Spinal cord (tissue), 9 donors: ENCODE measurements at regions not wholly inside any gene's neighbourhood (a gene's known extent, or its start where the extent isn't known, plus 50 kb on each side); places are given as distances from the start of the nearest gene placed in this dataset.
A peak's percentile ranks its signal among the peaks of the same experiment; 100 is the strongest.

Experiments
- DNase-seq, 6 donors: peaks; one replicate each; pipeline versions ENCODE4 v3.0.0 to v3.0.0-alpha.2; 2013 to 2015; ENCODE audit warnings: low spot score in 6 of 6, low read depth in 4 of 6
- H3K27ac ChIP-seq: one replicate; pipeline ENCODE4 v1.5.1; 2013; ENCODE audit warnings: low read depth, low read length, control low read depth
- H3K27me3 ChIP-seq: one replicate; pipeline ENCODE4 v1.6.1; 2013; ENCODE audit warnings: low read length; ENCODE audit not compliant: control insufficient read depth, insufficient read depth
- H3K36me3 ChIP-seq: one replicate; pipeline ENCODE4 v1.6.1; 2013; ENCODE audit warnings: low read length; ENCODE audit not compliant: control insufficient read depth, insufficient read depth
- H3K4me1 ChIP-seq: one replicate; pipeline ENCODE4 v1.6.1; 2013; ENCODE audit warnings: low read length; ENCODE audit not compliant: control insufficient read depth, insufficient read depth
- H3K4me3 ChIP-seq: one replicate; pipeline ENCODE4 v1.5.1; 2013; ENCODE audit warnings: low read depth, low read length, control low read depth
- H3K9me3 ChIP-seq: one replicate; pipeline ENCODE4 v1.6.1; 2013; ENCODE audit warnings: low read length; ENCODE audit not compliant: control insufficient read depth, insufficient read depth
- WGBS: methylation state at CpG from one replicate; pipeline ENCODE4 v1.1.5; 2013; ENCODE audit warnings: missing lambda C conversion rate; ENCODE audit not compliant: insufficient coverage; 5-methylcytosine and 5-hydroxymethylcytosine counted together
- donor health status: healthy.

DNA sequence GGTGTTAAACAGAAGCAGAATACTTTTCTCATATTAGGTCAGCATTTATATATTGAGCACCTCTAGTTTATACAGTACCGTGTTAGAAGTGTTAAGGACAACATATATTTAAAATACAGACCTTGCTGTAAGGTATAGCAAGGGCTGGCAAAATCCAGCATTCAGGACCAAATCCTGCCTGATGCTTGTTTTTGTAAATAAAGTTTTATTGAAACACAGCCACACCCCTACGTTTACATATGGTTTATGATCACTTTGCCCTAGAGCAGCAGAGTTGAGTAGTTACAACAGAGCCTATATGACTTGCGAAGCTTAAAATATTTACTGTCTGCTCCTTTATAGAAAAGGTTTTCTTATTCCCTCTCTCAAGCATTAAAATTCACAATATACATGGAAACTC is 877.3 kb downstream of the MCTP2 start:
- no CpG with 5 or more reads among the region's 3 CpGs for WGBS
- Histone ChIP-seq H3K36me3 (no peaks in the 10 kb centered on the region), H3K27me3 (no peaks in the 10 kb centered on the region), H3K9me3 (no peaks in the 10 kb centered on the region), H3K27ac (no peak overlapping the region), H3K4me1 (no peaks in the 10 kb centered on the region), H3K4me3 (no peak overlapping the region)
- no peak for DNase-seq

DNA sequence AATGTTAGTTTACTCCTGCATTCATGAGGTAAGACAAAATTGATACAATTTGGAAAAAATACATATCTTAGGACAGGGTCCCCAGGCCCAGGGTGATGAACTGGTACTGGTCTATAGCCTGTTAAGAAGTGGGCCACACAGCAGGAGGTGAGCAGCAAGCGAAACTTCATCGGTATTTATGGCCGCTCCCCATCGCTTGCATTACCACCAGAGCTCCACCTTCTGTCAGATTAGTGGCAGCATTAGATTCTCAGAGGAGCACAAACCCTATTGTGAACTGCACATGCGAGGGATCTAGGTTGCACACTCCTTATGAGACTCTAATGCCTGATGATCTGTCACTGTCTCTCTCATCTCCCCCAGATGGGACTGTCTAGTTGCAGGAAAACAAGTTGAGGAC is 880.6 kb downstream of the MCTP2 start:
- Histone ChIP-seq H3K27ac (no peak overlapping the region), H3K36me3 (no peaks in the 10 kb centered on the region), H3K27me3 (no peaks in the 10 kb centered on the region), H3K9me3 (no peaks in the 10 kb centered on the region), H3K4me3 (no peak overlapping the region), H3K4me1 (no peaks in the 10 kb centered on the region)
- 100% methylated on average over 4 of the region's 5 CpGs for WGBS
- DNase-seq, result no peak

DNA sequence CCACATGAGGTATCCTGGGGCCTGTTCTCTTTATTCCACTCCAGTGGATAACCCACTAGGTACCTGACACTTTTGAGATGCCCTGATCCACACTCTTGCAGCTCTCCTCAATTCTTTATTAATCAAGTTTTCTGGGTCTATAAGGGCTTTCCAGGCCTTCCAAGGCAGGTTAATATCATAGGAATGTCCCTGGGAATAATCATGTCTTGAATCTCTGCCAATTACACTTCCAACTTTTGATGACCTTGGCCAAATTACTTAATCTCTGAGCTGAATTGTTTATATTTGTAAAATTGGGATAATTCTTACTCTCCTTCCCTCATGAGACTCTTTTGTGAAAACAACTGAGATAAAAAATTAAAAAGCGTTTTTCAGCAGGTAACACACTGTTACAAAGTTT is 881.7 kb downstream of the MCTP2 start:
- H3K27ac ChIP-seq, result no peak overlapping the region
- H3K36me3 ChIP-seq, result no peaks in the 10 kb centered on the region
- H3K27me3 ChIP-seq, result no peaks in the 10 kb centered on the region
- no peaks in the 10 kb centered on the region for H3K4me1 ChIP-seq
- no peaks in the 10 kb centered on the region for H3K9me3 ChIP-seq
- WGBS, result no CpG with 5 or more reads among the region's 1 CpG
- H3K4me3 ChIP-seq, result no peak overlapping the region
- no peak for DNase-seq

DNA sequence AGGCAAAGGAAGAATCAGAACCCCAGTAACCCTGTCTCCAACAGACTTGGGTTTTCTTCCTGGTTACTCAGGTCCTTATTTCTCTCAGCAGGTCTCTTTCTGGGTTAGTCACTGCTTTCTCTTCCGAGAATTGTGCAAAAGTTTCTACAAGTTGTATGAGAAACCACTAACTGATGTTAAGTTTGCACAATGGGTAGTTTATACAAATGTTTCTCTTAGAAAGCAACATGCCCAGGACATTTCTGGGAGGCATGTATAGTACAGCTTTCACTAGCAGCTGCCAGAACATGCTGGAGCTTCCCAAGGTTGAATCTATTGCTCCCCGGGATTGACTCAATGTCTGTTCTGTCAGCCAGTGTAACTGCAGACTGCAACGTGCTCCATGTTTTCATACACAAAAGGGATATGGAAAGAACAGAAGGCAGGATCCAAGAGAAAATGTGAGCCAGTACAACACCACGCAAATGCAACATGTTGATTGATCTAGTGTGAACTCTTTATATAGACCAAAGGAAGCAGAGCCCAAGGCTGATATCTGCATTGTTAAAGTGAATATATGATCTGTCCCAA is 887.8 kb downstream of the MCTP2 start:
- H3K4me1 ChIP-seq, result no peaks in the 10 kb centered on the region
- H3K27ac ChIP-seq, result no peak overlapping the region
- no peak overlapping the region for H3K4me3 ChIP-seq
- peak in 1 of 6 donors; percentile 55 for DNase-seq
- 65% methylated on average over 2 of the region's 4 CpGs for WGBS
- H3K27me3 ChIP-seq, result no peaks in the 10 kb centered on the region
- H3K9me3 ChIP-seq, result no peaks in the 10 kb centered on the region
- no peaks in the 10 kb centered on the region for H3K36me3 ChIP-seq

DNA sequence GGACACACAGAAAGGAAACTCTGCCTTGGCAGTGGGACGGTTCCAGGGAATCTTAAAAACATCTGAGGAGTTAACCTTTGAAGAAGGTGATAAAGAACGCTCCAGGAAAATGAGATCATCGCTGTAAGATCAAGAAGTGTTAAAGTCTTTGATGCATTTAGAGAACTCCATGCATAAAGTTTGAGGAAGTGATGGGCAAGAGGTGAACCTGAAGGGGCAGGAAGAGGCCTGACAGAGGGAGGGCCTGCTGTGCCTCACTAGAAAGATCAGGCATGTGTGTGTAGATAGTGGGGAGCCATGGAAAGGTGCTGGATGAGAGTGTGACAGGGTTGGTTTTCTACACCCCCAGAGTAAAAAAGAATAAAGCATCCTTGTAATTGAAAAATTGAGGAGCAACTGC is 889.2 kb downstream of the MCTP2 start:
- Histone ChIP-seq H3K36me3 (no peaks in the 10 kb centered on the region), H3K4me3 (no peak overlapping the region), H3K27me3 (no peaks in the 10 kb centered on the region), H3K4me1 (no peaks in the 10 kb centered on the region), H3K27ac (no peak overlapping the region), H3K9me3 (no peaks in the 10 kb centered on the region)
- WGBS, result 80% methylated on average over 3 of the region's 3 CpGs
- DNase-seq, result no peak

DNA sequence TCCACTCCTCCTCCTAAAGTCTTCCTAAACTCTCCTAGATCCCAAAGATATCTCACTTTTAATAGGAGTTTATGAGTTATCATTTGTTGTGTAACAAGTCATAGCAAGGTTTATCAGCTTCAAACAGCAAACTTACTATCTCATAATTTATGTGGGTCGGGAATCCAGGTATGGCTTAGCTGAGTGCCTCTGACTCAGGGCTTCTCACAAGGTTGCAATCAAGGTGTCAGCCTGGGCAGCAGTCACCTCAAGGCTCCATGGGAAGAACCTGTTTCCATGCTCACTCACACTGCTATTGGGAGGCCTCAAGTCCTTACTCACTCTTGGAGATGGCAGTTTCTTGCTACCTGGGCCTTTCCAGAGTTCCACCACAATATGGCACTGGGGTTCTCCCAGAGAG is 889.8 kb downstream of the MCTP2 start:
- no peak for DNase-seq
- Histone ChIP-seq H3K27me3 (no peaks in the 10 kb centered on the region), H3K27ac (no peak overlapping the region), H3K4me1 (no peaks in the 10 kb centered on the region), H3K9me3 (no peaks in the 10 kb centered on the region), H3K36me3 (no peaks in the 10 kb centered on the region), H3K4me3 (no peak overlapping the region)
- WGBS, result 82% methylated on average over 1 of the region's 1 CpG

DNA sequence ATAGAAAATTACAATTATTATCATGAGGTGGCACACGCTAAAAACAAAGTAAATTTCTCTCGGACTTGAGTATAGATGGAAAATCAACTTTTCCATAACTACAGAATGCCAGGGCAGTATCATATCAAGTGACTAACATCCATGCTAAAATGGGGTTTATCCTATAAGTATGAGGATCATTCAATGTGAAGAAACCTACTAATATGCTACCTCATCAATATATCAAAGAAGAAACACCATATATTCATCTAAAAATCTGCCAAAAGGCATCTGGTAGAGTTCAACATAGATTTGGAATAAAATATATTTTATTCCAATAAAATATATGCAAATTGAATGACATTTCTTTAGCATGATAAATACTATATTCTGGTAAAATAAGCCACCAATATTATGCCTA is 894.4 kb downstream of the MCTP2 start:
- H3K36me3 ChIP-seq, result no peaks in the 10 kb centered on the region
- DNase-seq, result no peak
- no peaks in the 10 kb centered on the region for H3K9me3 ChIP-seq
- H3K4me3 ChIP-seq, result no peak overlapping the region
- H3K4me1 ChIP-seq, result no peaks in the 10 kb centered on the region
- H3K27me3 ChIP-seq, result no peaks in the 10 kb centered on the region
- no CpG with 5 or more reads among the region's 2 CpGs for WGBS
- H3K27ac ChIP-seq, result no peak overlapping the region

DNA sequence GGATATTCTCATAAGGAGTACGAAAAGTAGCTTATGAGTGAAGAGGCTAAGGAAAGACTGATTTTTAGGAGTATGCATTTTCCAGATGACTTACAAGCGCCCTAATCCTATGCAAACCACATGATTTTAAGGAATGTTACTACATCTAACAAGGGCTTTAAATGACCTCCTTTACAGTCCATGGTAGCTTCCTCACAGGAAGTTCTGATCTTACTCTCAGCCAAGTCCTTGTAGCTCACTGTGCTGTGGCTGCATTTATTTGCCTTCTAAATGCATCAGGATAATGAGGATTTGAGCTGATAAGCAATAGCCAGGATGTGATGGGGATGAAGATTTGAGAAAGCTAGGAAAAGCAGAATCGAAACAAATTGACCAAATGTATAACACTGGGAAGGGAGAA is 896.0 kb downstream of the MCTP2 start:
- no peaks in the 10 kb centered on the region for H3K27me3 ChIP-seq
- H3K4me1 ChIP-seq, result no peaks in the 10 kb centered on the region
- no peaks in the 10 kb centered on the region for H3K36me3 ChIP-seq
- no peak overlapping the region for H3K4me3 ChIP-seq
- no peak for DNase-seq
- no peaks in the 10 kb centered on the region for H3K9me3 ChIP-seq
- WGBS, result 100% methylated on average over 1 of the region's 3 CpGs
- H3K27ac ChIP-seq, result no peak overlapping the region

DNA sequence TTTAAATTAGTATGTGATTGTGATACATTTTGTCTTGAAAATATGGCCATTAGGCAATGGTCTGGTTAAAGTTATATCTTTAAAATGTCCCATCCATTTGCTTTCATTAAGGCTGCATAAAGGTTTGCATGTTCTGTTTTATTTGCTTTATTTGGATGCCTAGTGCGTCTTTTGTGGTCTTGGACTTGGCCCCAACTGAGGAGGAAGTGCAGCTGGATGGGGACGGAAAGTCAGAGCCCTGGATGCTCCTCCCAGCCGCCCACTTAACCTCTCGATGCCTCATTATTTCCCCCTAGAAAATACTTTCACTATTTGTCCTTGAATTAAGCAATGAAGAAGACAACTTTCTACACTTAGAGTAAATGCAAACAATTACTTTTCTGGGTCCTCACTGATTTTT is 898.2 kb downstream of the MCTP2 start:
- Histone ChIP-seq H3K4me3 (no peak overlapping the region), H3K9me3 (no peaks in the 10 kb centered on the region), H3K36me3 (no peaks in the 10 kb centered on the region), H3K27ac (no peak overlapping the region), H3K27me3 (no peaks in the 10 kb centered on the region), H3K4me1 (no peaks in the 10 kb centered on the region)
- DNase-seq, result peak in 1 of 6 donors; percentile 7
- no CpG with 5 or more reads among the region's 4 CpGs for WGBS

DNA sequence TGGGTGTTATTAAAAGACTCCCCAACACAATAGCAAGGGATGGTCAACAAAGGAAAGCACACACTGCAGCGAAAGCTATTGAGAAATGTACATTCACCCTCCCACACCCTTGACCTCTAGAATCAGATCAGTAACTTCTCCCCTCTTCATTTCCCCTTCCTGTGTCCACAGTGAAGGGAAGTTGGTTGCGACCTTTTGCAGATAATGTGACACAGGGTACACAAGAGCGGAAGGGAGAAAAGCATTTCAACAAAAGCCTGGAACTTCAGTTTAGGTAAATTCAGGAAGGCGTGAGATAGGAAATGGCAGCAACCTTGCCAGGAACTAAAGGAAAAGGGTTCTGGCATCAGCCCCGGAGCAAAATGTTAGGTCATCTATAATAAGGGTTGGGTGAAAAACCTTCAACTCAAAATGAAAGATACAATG is 899.8 kb downstream of the MCTP2 start:
- 100% methylated on average over 1 of the region's 5 CpGs for WGBS
- no peak overlapping the region for H3K27ac ChIP-seq

More for the DNA sequence above, 899.8 kb downstream of the MCTP2 start:
- Histone ChIP-seq H3K27me3 (no peaks in the 10 kb centered on the region), H3K9me3 (no peaks in the 10 kb centered on the region), H3K36me3 (no peaks in the 10 kb centered on the region), H3K4me1 (no peaks in the 10 kb centered on the region), H3K4me3 (no peak overlapping the region)
- no peak for DNase-seq
